ENCODE measurements at regions not wholly inside any gene's neighbourhood (a gene's known extent, or its start where the extent isn't known, plus 50 kb on each side); places are given as distances from the start of the nearest gene placed in this dataset.

DNA sequence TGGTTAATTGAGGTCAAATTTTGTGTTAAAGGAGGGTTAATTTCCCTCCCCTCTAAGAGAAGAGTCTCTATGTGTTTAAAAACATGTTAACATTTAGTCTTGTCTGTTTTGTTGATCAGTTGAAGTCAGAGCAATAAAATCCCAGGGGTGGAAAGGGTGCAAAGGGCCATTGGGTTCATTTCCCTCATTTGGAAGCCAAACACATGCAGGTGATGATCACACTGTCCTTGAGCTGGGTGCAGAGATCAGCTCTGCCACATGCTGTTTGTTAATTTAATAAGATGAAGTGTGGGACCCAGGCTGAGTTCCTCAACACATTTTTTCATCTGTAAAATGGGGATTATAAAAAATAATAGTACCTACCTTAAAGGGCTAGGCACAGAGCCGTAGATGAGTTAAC is 260.9 kb downstream of the LPIN1 start:
- Histone ChIP-seq H3K27ac (no peak overlapping the region), H3K4me3 (no peak overlapping the region), H3K9me3 (peaks cover 0 to 5% (median 0%) of the 10 kb centered on the region in 12 donors), H3K27me3 (no peaks in the 10 kb centered on the region), H3K36me3 (no peaks in the 10 kb centered on the region), H3K4me1 (peaks cover 0 to 24% (median 0%) of the 10 kb centered on the region in 12 donors)
- TF ChIP-seq POLR2A (IDR thresholded peaks at IDR 0.05): no peak
- TF ChIP-seq, protein P1, sequence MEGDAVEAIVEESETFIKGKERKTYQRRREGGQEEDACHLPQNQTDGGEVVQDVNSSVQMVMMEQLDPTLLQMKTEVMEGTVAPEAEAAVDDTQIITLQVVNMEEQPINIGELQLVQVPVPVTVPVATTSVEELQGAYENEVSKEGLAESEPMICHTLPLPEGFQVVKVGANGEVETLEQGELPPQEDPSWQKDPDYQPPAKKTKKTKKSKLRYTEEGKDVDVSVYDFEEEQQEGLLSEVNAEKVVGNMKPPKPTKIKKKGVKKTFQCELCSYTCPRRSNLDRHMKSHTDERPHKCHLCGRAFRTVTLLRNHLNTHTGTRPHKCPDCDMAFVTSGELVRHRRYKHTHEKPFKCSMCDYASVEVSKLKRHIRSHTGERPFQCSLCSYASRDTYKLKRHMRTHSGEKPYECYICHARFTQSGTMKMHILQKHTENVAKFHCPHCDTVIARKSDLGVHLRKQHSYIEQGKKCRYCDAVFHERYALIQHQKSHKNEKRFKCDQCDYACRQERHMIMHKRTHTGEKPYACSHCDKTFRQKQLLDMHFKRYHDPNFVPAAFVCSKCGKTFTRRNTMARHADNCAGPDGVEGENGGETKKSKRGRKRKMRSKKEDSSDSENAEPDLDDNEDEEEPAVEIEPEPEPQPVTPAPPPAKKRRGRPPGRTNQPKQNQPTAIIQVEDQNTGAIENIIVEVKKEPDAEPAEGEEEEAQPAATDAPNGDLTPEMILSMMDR (IDR thresholded peaks at IDR 0.05): no peak
- DNase-seq (no peak), ATAC-seq (no peak)
- intact Hi-C loops (cut with DNase I): no loop called here
- 96 to 98% (median 97%) methylated on average over 1 of the region's 1 CpG for WGBS, 4 donors

GRCh38 chr2:12008425-12009061 is 262.1 kb downstream of the LPIN1 start:
- ATAC-seq (no peak), DNase-seq (no peak)
- Histone ChIP-seq H3K36me3 (no peaks in the 10 kb centered on the region), H3K4me3 (no peak overlapping the region), H3K27ac (no peak overlapping the region), H3K27me3 (no peaks in the 10 kb centered on the region), H3K4me1 (peaks cover 0 to 24% (median 0%) of the 10 kb centered on the region in 12 donors), H3K9me3 (no peaks in the 10 kb centered on the region)
- intact Hi-C loops (cut with DNase I): no loop called here
- TF ChIP-seq POLR2A (IDR thresholded peaks at IDR 0.05): no peak
- TF ChIP-seq, protein P1 (IDR thresholded peaks at IDR 0.05): no peak
- 84 to 92% (median 90%) methylated on average over 6 of the region's 6 CpGs for WGBS, 4 donors

GRCh38 chr2:12009323-12009905 is 263.0 kb downstream of the LPIN1 start:
- TF ChIP-seq, protein P1 (IDR thresholded peaks at IDR 0.05): no peak
- TF ChIP-seq POLR2A (IDR thresholded peaks at IDR 0.05): no peak
- 93 to 95% (median 93%) methylated on average over 3 of the region's 3 CpGs for WGBS, 4 donors
- no peaks in the 10 kb centered on the region for H3K9me3 ChIP-seq
- intact Hi-C loops (cut with DNase I): no loop called here
- H3K27ac ChIP-seq: no peak overlapping the region
- DNase-seq: no peak
- no peaks in the 10 kb centered on the region for H3K36me3 ChIP-seq
- H3K4me3 ChIP-seq: no peak overlapping the region
- no peak for ATAC-seq
- H3K27me3 ChIP-seq: no peaks in the 10 kb centered on the region
- H3K4me1 ChIP-seq: peaks cover 0 to 33% (median 0%) of the 10 kb centered on the region in 12 donors

- H3K27me3 ChIP-seq: no peaks in the 10 kb centered on the region
- intact Hi-C loops (cut with DNase I): no loop called here
- peaks cover 0 to 35% (median 0%) of the 10 kb centered on the region in 12 donors for H3K4me1 ChIP-seq
- ATAC-seq (no peak), DNase-seq (no peak)
- TF ChIP-seq, protein P1 (IDR thresholded peaks at IDR 0.05): no peak
- no peak for TF ChIP-seq POLR2A (IDR thresholded peaks at IDR 0.05)
- H3K27ac ChIP-seq: no peak overlapping the region
- 89 to 100% (median 98%) methylated on average over 1 of the region's 1 CpG for WGBS, 4 donors
- H3K9me3 ChIP-seq: no peaks in the 10 kb centered on the region
- H3K4me3 ChIP-seq: no peak overlapping the region
- H3K36me3 ChIP-seq: no peaks in the 10 kb centered on the region
These were observed 263.6 kb downstream of the LPIN1 start for GRCh38 chr2:12010059-12010458.
